ENCODE measurements at regions not wholly inside any gene's neighbourhood (a gene's known extent, or its start where the extent isn't known, plus 50 kb on each side); places are given as distances from the start of the nearest gene placed in this dataset.

DNA sequence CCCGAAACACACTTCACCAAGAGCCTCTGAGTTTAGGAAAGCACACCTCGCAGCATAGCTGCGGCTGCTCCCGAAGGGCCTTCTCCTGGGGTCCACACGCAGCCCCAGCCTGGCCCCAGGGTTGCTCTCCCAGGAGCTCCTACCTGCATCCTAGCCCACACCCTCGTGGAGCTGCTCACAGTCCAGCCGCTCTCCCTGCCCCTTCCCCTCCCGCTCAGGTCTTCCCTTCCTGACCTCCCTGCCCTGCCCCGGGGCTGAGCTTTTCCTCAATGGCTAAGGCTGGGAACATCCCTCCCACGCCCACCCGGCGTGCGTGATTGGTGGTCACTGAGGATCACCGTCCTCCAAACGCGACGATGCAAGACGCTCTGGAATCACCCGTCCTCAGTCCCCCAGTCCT lies 205.8 kb downstream of the FNDC1 start:
- FAIRE-seq: no peak
- TF ChIP-seq, protein P1, sequence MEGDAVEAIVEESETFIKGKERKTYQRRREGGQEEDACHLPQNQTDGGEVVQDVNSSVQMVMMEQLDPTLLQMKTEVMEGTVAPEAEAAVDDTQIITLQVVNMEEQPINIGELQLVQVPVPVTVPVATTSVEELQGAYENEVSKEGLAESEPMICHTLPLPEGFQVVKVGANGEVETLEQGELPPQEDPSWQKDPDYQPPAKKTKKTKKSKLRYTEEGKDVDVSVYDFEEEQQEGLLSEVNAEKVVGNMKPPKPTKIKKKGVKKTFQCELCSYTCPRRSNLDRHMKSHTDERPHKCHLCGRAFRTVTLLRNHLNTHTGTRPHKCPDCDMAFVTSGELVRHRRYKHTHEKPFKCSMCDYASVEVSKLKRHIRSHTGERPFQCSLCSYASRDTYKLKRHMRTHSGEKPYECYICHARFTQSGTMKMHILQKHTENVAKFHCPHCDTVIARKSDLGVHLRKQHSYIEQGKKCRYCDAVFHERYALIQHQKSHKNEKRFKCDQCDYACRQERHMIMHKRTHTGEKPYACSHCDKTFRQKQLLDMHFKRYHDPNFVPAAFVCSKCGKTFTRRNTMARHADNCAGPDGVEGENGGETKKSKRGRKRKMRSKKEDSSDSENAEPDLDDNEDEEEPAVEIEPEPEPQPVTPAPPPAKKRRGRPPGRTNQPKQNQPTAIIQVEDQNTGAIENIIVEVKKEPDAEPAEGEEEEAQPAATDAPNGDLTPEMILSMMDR (IDR thresholded peaks at IDR 0.05; ENCODE audit: insufficient read depth, missing control alignments): no peak

DNA sequence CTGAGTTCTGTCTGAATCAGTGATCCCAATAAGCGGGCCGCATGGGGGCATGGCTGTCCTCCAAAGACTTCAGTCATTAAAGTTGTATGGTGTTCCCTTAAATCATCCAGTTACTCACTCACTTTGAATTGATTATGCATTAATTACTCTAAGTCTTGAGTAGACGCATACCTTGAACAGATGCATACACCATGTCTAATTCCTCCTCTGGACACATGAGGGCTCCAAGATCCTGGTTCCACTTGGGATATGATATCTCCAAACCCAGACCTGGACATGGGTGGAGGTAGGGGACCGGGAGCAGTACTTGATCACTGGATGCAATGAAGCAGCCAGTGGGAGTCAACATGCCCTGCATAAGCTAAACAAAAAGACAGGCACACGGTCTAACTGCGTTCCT lies 204.5 kb downstream of the FNDC1 start:
- no peak for FAIRE-seq
- TF ChIP-seq, protein P1 (IDR thresholded peaks at IDR 0.05; ENCODE audit: insufficient read depth, missing control alignments): no peak

More for the DNA sequence above, 205.8 kb downstream of the FNDC1 start:
- DNase-seq (ENCODE audit: insufficient read length, low spot score): no peak

DNA sequence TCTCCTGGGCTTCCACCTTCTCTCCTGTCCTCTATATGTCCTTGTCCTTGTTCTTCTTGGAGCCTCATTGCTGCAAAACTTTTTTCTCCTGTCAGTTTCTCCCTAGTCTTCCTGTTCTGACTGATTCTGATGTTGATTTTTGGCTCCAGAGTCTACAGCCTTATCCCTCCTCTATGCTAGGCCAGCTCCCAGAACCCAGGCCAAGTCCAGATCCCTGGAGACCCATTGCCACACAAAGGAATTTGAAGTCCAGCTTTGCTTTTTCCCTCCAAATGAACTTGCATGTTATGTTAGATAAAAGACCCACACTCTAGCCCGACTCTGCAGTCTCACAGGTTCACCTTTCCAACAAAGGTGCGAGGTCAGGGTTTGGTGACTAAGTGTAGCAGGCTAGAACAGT lies 203.1 kb downstream of the FNDC1 start:
- TF ChIP-seq, protein P1 (IDR thresholded peaks at IDR 0.05; ENCODE audit: insufficient read depth, missing control alignments): no peak
- no peak for DNase-seq (ENCODE audit: insufficient read length, low spot score)
- FAIRE-seq: no peak

More for the DNA sequence above, 204.5 kb downstream of the FNDC1 start:
- no peak for DNase-seq (ENCODE audit: insufficient read length, low spot score)

DNA sequence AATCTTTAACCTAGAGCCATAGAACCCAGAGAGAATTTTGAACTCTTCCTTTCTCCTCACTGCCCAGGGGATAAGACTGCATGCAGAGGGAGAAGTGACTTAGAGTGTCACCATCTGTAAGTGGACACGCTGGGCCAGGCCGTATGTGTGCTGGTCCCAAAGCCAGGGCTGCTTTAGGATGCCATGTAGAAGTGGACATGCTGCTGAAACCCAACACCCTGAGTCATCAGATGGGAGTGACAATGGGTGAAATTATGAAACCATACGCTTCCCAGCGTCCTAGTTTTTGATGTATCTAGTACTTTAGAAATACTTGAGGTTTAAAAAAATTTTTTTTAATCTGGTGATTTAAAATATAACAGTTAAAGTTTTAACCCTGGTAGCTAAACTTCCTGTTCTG lies 191.1 kb downstream of the FNDC1 start:
- DNase-seq (ENCODE audit: insufficient read length, low spot score) (no peak), FAIRE-seq (no peak)
- TF ChIP-seq, protein P1 (IDR thresholded peaks at IDR 0.05; ENCODE audit: insufficient read depth, missing control alignments): no peak

DNA sequence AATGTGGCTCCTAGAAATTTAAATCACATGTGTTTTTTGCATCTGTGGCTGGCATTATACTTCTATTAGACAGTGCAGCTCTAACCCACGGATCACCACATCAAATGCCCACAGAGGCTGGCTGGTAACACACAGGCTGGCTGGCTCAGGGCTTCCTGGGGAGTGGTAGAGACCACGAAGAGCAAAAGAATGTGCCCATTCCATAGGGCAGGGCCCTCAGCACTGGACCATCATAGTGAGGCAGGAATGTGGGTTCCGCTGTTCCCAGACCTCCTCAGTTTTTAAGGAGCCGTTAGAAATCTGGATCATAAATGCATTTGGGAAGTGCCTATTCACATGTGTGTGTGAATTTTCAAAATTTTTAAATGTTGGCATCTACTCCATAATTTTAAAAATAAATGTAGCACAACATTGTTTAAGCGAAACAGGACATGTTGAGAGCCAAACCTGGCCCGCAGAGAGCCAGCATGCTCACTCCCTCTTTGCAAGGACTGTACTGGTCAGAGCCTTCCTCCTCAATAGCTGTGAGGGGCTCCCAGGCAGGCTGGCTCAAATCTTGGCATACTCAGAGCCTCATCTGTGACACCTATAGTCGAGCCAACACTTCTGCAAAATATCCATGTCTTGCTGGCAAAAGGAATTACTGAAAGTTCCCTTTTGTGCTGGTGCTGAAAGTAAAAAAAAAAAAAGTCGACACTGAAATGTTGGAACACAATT lies 190.5 kb downstream of the FNDC1 start:
- DNase-seq (ENCODE audit: insufficient read length, low spot score) (no peak), FAIRE-seq (no peak)
- TF ChIP-seq, protein P1 (IDR thresholded peaks at IDR 0.05; ENCODE audit: insufficient read depth, missing control alignments): no peak

DNA sequence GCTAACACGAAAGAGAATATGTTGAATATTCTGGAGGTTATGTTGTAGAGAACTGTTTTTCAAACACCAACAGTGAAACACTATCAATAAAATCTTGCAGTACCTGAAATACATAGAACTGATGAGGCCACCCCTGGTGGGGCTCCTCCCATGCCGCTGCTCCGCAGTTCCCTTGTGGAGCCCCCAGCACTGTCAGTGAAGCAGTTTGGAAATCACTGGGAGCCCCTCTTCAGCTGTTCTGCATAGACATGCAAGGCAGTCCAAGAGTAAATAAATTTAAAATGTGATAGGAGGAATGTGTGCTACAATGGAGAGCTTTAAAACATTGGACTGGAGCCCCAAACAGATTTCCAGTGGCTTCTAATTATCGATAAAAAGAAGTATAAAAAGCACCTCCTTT lies 189.4 kb downstream of the FNDC1 start:
- TF ChIP-seq, protein P1 (IDR thresholded peaks at IDR 0.05; ENCODE audit: insufficient read depth, missing control alignments): no peak
- FAIRE-seq (no peak), DNase-seq (ENCODE audit: insufficient read length, low spot score) (no peak)

DNA sequence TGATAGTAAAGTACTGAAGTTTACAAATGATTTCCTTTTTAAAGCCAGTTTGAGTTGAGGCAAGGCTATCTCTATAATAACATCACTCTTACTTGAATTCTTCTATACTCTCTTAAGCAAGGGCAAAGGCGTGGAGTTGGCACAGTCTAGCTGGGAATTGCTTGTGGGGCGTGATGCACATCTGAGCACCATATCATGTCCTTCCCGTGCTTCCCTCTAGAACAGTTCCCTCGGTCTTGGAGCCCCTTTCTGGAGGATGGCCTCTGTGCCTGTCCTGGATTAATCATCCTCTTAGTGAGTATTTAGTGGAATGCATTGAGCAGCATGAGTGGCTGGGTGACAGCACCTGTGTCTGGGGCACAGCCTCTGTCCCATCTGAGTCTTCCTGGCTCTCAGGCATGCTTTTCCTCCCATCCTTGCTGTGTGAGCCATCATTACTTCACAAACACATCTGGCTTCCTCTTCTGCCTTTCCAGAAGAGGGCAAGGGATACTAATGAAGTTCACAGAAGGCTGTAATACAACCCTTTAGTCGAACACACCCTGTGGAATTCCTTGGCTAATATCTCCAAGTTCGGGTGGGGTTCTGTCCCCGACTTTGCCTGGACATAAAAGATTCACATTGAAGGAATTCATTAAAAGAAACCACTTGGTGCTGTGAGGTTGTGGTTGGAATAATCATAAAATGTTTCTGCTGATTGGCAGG lies 188.2 kb downstream of the FNDC1 start:
- no peak for FAIRE-seq
- DNase-seq (ENCODE audit: insufficient read length, low spot score): no peak
- TF ChIP-seq, protein P1 (IDR thresholded peaks at IDR 0.05; ENCODE audit: insufficient read depth, missing control alignments): no peak
